SK-N-SH (cell line): ENCODE measurements at regions not wholly inside any gene's neighbourhood (a gene's known extent, or its start where the extent isn't known, plus 50 kb on each side); places are given as distances from the start of the nearest gene placed in this dataset.

Experiments
- ELF1 ChIP-seq: IDR thresholded peaks from 2 replicates; pipeline ENCODE4 v1.4.0; 2012
- GATA2 ChIP-seq: sonication (generic); formaldehyde crosslinking; IDR thresholded peaks from 2 replicates; pipeline ENCODE4 v1.5.0; 2020; ENCODE audit warnings: mild to moderate bottlenecking, missing genetic modification reagents
- NRF1 ChIP-seq: IDR thresholded peaks from 2 replicates; pipeline ENCODE4 v1.6.1; 2012; ENCODE audit warnings: low read depth, mild to moderate bottlenecking, low read length
- RAD21 ChIP-seq: IDR thresholded peaks from 2 replicates; pipeline ENCODE4 v1.6.1; 2012; ENCODE audit warnings: mild to moderate bottlenecking, low read length
- TAF1 ChIP-seq: IDR thresholded peaks from 2 replicates; pipeline ENCODE4 v1.6.1; 2012; ENCODE audit warnings: low read depth, mild to moderate bottlenecking, low read length, moderate library complexity, borderline replicate concordance
- TF ChIP-seq, protein P1 (sequence below): IDR thresholded peaks from 2 replicates; pipeline ENCODE4; 2012
- TF ChIP-seq, protein P2 (sequence below): IDR thresholded peaks from 2 replicates; pipeline ENCODE4 v1.4.0; 2012; ENCODE audit warnings: low read depth
- TF ChIP-seq, protein P3 (sequence below): fragments of 200-600 bp; sonication (generic); IDR thresholded peaks from 2 replicates; pipeline ENCODE4 v1.6.1; 2017; ENCODE audit warnings: antibody characterized with exemption, mild to moderate bottlenecking, moderate library complexity
- TF ChIP-seq, protein P4 (sequence below): IDR thresholded peaks from 2 replicates; pipeline ENCODE4 v1.6.1; 2012; ENCODE audit warnings: mild to moderate bottlenecking, low read depth, low read length, moderate library complexity
- TF ChIP-seq, protein P5 (sequence below): IDR thresholded peaks from 2 replicates; pipeline ENCODE4 v1.4.0; 2012; ENCODE audit warnings: low read depth, borderline replicate concordance

DNA sequence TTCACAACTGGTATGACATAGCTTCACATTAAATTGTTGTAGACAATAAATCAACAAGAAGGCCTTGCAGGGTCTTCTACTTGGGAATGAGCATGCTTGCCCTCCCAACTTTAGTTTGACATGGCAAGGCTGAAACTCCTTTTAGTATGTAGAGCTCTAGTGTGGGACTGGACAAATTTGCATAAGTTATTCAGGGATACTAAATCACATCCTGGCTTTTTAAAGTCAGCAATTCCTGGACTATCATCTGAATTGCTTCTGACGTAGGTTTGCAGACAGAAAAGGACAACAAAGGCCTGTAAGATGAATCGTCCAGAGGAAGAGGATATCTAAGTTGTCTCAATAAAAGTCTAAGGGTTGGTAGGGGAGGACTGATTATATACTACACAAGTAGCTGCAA is 123.0 kb upstream of the MAGEB16 start:
- no peak for TF ChIP-seq GATA2
- TF ChIP-seq, protein P1, sequence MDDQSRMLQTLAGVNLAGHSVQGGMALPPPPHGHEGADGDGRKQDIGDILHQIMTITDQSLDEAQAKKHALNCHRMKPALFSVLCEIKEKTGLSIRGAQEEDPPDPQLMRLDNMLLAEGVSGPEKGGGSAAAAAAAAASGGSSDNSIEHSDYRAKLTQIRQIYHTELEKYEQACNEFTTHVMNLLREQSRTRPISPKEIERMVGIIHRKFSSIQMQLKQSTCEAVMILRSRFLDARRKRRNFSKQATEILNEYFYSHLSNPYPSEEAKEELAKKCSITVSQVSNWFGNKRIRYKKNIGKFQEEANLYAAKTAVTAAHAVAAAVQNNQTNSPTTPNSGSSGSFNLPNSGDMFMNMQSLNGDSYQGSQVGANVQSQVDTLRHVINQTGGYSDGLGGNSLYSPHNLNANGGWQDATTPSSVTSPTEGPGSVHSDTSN = no peak
- TF ChIP-seq, protein P2, sequence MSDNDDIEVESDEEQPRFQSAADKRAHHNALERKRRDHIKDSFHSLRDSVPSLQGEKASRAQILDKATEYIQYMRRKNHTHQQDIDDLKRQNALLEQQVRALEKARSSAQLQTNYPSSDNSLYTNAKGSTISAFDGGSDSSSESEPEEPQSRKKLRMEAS = no peak
- TF ChIP-seq, protein P3, sequence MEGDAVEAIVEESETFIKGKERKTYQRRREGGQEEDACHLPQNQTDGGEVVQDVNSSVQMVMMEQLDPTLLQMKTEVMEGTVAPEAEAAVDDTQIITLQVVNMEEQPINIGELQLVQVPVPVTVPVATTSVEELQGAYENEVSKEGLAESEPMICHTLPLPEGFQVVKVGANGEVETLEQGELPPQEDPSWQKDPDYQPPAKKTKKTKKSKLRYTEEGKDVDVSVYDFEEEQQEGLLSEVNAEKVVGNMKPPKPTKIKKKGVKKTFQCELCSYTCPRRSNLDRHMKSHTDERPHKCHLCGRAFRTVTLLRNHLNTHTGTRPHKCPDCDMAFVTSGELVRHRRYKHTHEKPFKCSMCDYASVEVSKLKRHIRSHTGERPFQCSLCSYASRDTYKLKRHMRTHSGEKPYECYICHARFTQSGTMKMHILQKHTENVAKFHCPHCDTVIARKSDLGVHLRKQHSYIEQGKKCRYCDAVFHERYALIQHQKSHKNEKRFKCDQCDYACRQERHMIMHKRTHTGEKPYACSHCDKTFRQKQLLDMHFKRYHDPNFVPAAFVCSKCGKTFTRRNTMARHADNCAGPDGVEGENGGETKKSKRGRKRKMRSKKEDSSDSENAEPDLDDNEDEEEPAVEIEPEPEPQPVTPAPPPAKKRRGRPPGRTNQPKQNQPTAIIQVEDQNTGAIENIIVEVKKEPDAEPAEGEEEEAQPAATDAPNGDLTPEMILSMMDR = no peak
- TF ChIP-seq, protein P4, sequence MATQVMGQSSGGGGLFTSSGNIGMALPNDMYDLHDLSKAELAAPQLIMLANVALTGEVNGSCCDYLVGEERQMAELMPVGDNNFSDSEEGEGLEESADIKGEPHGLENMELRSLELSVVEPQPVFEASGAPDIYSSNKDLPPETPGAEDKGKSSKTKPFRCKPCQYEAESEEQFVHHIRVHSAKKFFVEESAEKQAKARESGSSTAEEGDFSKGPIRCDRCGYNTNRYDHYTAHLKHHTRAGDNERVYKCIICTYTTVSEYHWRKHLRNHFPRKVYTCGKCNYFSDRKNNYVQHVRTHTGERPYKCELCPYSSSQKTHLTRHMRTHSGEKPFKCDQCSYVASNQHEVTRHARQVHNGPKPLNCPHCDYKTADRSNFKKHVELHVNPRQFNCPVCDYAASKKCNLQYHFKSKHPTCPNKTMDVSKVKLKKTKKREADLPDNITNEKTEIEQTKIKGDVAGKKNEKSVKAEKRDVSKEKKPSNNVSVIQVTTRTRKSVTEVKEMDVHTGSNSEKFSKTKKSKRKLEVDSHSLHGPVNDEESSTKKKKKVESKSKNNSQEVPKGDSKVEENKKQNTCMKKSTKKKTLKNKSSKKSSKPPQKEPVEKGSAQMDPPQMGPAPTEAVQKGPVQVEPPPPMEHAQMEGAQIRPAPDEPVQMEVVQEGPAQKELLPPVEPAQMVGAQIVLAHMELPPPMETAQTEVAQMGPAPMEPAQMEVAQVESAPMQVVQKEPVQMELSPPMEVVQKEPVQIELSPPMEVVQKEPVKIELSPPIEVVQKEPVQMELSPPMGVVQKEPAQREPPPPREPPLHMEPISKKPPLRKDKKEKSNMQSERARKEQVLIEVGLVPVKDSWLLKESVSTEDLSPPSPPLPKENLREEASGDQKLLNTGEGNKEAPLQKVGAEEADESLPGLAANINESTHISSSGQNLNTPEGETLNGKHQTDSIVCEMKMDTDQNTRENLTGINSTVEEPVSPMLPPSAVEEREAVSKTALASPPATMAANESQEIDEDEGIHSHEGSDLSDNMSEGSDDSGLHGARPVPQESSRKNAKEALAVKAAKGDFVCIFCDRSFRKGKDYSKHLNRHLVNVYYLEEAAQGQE = no peak
- no peak for TF ChIP-seq TAF1
- TF ChIP-seq NRF1 = no peak
- no peak for TF ChIP-seq RAD21
- no peak for TF ChIP-seq ELF1
- TF ChIP-seq, protein P5, sequence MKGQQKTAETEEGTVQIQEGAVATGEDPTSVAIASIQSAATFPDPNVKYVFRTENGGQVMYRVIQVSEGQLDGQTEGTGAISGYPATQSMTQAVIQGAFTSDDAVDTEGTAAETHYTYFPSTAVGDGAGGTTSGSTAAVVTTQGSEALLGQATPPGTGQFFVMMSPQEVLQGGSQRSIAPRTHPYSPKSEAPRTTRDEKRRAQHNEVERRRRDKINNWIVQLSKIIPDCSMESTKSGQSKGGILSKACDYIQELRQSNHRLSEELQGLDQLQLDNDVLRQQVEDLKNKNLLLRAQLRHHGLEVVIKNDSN = no peak
